ENCODE measurements at regions not wholly inside any gene's neighbourhood (a gene's known extent, or its start where the extent isn't known, plus 50 kb on each side); places are given as distances from the start of the nearest gene placed in this dataset.

DNA sequence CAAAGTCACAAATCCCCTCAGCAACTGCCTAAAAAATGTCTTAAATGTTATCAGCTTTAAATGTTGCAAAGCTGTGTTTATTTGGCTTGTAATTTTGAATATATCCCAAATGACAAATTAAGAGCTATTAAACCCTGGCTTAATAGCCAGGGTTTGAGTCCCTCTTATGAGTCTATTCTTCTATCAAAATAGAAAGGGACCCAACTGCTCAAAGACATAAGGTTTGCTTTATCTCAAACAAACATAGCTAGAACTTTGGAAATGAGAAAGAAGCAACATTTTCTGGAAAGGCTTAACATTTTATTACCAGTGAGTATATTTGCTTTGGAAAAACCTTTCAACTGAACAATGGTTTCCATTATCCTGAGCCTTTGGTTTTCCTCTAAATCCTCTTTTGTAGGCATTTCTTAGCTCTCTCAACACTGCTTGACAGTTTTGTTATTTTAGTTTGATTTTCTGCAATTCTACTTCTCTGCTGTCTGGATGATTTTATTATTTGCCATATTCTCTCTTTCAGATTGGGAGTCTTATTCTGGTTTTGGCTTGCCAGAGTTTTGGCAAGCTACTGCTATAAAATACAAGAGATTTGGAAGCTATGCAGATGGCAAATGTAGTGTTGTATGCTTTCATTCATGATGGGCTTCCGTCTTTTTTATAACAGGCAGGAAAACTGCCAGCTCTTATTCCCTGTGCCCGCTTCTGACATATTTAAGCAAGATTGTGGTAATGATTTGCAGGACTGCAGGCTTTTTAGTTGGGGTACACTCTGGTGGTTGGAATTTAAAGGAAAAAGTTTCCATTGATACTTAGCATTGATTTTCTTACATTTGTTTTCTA lies 734.9 kb downstream of the DTWD2 start:
- no peaks in the 10 kb centered on the region for H3K36me3 ChIP-seq (ENCODE audit: control insufficient read depth, low read depth, low read length)
- no peaks in the 10 kb centered on the region for H3K27me3 ChIP-seq (ENCODE audit: control insufficient read depth, insufficient read depth, low read length)
- H3K9me3 ChIP-seq (ENCODE audit: control insufficient read depth, low read depth, low read length), result no peaks in the 10 kb centered on the region
- H3K27ac ChIP-seq (ENCODE audit: low read length), result no peak overlapping the region
- no peak overlapping the region for H3K9ac ChIP-seq (ENCODE audit: low read length)
- no peaks in the 10 kb centered on the region for H3K4me1 ChIP-seq (ENCODE audit: control insufficient read depth, low read depth, low read length)
- no peak overlapping the region for H3K4me3 ChIP-seq (ENCODE audit: low read length)

DNA sequence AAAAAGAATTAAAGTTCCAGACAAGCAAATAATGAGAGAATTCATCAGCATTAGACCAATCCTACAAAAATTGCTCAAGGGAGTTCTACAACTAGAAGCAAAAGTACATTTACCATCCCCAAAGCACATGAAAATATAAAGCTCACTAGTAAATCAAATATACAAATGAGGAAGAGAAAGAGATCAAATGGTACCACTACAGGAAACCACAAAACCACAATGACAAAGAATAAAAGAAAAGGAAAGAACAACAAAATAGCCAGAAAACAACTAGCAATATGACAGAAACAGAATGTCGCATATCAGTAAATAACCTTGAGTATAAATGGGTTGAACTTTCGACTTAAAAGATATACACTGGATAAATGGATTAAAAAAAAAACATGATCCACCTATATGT lies 739.0 kb downstream of the DTWD2 start:
- no peak overlapping the region for H3K9ac ChIP-seq (ENCODE audit: low read length)
- H3K4me1 ChIP-seq (ENCODE audit: control insufficient read depth, low read depth, low read length), result no peaks in the 10 kb centered on the region
- H3K27ac ChIP-seq (ENCODE audit: low read length), result no peak overlapping the region
- H3K27me3 ChIP-seq (ENCODE audit: control insufficient read depth, insufficient read depth, low read length), result no peaks in the 10 kb centered on the region
- no peak overlapping the region for H3K4me3 ChIP-seq (ENCODE audit: low read length)
- H3K9me3 ChIP-seq (ENCODE audit: control insufficient read depth, low read depth, low read length), result no peaks in the 10 kb centered on the region
- no peaks in the 10 kb centered on the region for H3K36me3 ChIP-seq (ENCODE audit: control insufficient read depth, low read depth, low read length)

DNA sequence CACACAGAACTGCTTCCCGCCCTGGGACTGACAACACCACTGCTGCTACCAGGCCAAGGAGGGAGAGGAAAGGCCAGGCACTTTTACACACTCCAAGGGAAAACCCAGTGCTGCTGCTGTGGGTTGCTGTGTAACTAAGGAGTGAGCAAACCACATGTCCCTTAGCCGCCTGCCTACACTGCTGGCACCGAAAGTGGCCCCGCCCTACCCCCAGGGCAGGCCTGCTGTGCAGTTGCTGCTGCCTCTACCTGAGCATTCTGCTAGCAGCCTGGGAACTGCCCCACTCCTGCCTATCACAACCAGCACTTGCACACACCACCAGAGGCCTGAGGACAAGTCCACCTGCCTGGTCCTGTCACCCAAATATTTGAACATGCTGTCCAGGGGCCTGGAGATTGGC lies 740.9 kb downstream of the DTWD2 start:
- Histone ChIP-seq H3K27ac (ENCODE audit: low read length) (no peak overlapping the region), H3K27me3 (ENCODE audit: control insufficient read depth, insufficient read depth, low read length) (no peaks in the 10 kb centered on the region), H3K9me3 (ENCODE audit: control insufficient read depth, low read depth, low read length) (no peaks in the 10 kb centered on the region), H3K9ac (ENCODE audit: low read length) (no peak overlapping the region), H3K4me3 (ENCODE audit: low read length) (no peak overlapping the region), H3K36me3 (ENCODE audit: control insufficient read depth, low read depth, low read length) (no peaks in the 10 kb centered on the region), H3K4me1 (ENCODE audit: control insufficient read depth, low read depth, low read length) (no peaks in the 10 kb centered on the region)

DNA sequence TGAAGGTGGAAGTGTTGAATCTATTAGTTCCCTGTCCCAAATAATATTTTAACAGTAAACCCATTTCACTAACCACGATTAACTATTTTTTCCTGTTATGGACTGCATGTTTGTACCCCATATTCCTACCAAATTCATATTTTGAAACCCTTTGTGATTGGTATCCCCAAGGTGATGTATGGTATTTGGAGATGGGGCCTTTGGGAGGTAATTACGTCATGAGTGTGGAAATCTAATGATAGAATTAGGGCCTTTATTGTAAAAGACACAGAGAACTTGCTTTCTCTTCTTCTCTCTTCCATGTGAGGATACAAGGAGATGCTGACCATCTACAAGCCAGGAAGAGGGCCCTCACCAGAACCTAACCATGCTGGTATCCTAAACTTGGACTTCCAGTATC lies 744.7 kb downstream of the DTWD2 start:
- Histone ChIP-seq H3K4me3 (ENCODE audit: low read length) (no peak overlapping the region), H3K9ac (ENCODE audit: low read length) (no peak overlapping the region), H3K36me3 (ENCODE audit: control insufficient read depth, low read depth, low read length) (no peaks in the 10 kb centered on the region), H3K4me1 (ENCODE audit: control insufficient read depth, low read depth, low read length) (no peaks in the 10 kb centered on the region), H3K9me3 (ENCODE audit: control insufficient read depth, low read depth, low read length) (no peaks in the 10 kb centered on the region), H3K27ac (ENCODE audit: low read length) (no peak overlapping the region), H3K27me3 (ENCODE audit: control insufficient read depth, insufficient read depth, low read length) (no peaks in the 10 kb centered on the region)

DNA sequence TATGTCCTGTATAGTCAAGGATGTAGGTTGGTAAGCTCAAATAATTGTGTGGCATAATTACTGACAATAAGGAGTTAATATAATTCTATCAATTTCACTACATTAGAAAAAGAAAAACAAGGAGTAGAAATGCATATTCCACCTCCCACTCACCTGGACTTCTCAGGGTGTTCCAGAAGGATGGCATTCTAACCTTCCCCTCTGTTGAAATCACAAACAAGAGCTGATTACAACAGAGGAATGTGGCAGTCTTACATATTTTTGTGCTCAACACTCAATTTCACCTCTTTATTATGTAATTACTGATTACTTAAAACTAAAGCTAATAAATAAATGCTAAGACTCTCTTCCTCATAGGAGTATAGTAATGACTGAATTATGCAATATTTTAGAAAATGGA lies 745.3 kb downstream of the DTWD2 start:
- no peaks in the 10 kb centered on the region for H3K9me3 ChIP-seq (ENCODE audit: control insufficient read depth, low read depth, low read length)
- H3K4me1 ChIP-seq (ENCODE audit: control insufficient read depth, low read depth, low read length), result no peaks in the 10 kb centered on the region
- H3K27me3 ChIP-seq (ENCODE audit: control insufficient read depth, insufficient read depth, low read length), result no peaks in the 10 kb centered on the region
- H3K9ac ChIP-seq (ENCODE audit: low read length), result no peak overlapping the region
- no peak overlapping the region for H3K4me3 ChIP-seq (ENCODE audit: low read length)
- H3K36me3 ChIP-seq (ENCODE audit: control insufficient read depth, low read depth, low read length), result no peaks in the 10 kb centered on the region
- H3K27ac ChIP-seq (ENCODE audit: low read length), result no peak overlapping the region

DNA sequence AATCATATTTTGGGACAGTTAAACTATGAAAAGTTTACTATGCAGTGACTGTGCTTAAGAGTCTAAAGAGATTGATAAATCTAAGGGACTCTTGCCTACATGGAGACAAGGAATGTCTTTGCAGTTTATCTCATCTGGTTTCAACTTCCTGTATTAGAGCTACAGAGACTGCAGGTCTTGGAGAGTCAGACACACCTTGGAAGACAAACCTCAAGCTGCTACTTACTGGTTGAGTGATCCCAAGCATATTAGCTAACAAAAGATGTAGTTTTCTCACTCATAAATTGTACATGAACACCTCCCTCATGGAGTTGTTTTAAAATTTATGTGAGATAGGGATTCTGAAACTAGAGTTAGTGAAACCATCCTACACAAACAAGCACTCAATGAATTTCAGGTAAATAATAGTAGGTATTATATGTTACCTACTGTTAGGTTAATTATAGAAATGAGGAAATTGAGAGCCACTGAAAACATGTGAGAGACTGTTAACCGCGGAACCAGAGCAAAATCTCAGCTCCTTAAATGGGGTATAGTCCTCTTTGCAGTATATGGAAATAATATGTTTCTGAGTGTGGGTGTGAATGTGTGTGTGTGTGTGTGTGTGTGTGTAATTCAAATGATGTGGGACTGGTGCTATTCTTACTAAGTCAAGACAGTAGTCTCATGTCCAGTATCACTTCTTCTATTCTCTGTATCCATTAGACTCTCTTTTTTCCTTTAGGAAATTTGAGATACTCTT lies 752.1 kb downstream of the DTWD2 start:
- H3K4me1 ChIP-seq (ENCODE audit: control insufficient read depth, low read depth, low read length), result no peaks in the 10 kb centered on the region
- H3K9me3 ChIP-seq (ENCODE audit: control insufficient read depth, low read depth, low read length), result no peaks in the 10 kb centered on the region
- H3K9ac ChIP-seq (ENCODE audit: low read length), result no peak overlapping the region
- no peaks in the 10 kb centered on the region for H3K36me3 ChIP-seq (ENCODE audit: control insufficient read depth, low read depth, low read length)
- H3K27ac ChIP-seq (ENCODE audit: low read length), result no peak overlapping the region
- H3K4me3 ChIP-seq (ENCODE audit: low read length), result no peak overlapping the region
- no peaks in the 10 kb centered on the region for H3K27me3 ChIP-seq (ENCODE audit: control insufficient read depth, insufficient read depth, low read length)

DNA sequence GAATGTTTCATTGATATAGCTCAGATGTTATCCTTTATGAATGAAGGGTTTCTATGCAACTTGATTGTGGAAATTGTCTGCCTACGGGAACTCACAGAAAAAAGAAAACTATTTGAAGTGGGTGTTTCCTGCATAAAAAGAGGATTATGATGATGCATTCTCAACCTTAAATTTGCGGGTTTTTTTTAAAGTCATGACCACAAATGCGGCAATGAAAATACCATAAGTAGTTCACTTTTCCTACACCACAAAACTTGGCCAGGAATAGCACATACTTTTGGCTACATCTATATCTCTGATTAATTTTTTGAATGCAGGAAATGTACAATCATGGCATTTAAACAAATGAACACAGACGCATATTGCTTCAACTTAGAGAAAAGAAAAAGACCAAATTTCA lies 754.7 kb downstream of the DTWD2 start:
- Histone ChIP-seq H3K27me3 (ENCODE audit: control insufficient read depth, insufficient read depth, low read length) (no peaks in the 10 kb centered on the region), H3K9ac (ENCODE audit: low read length) (no peak overlapping the region), H3K9me3 (ENCODE audit: control insufficient read depth, low read depth, low read length) (no peaks in the 10 kb centered on the region), H3K4me1 (ENCODE audit: control insufficient read depth, low read depth, low read length) (no peaks in the 10 kb centered on the region), H3K27ac (ENCODE audit: low read length) (no peak overlapping the region), H3K4me3 (ENCODE audit: low read length) (no peak overlapping the region), H3K36me3 (ENCODE audit: control insufficient read depth, low read depth, low read length) (no peaks in the 10 kb centered on the region)

DNA sequence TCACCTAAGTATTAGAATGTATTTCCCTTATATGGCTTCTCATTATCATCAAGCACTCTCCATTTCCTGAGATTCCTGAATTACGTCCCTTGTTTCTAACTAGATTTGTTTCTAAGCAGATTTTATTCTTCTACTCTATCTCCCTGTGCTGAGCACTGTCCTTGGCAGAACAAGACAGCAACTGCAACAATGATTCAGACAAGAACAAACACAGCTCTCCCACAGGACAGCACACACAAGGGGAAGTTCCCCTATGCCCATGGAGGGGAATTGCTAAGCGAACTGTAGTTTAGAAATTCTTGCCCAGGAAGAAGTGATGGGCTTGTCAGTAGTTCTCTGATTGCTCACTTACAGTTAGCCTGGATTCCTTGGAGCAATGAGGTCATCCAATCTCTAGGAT lies 759.9 kb downstream of the DTWD2 start:
- H3K27me3 ChIP-seq (ENCODE audit: control insufficient read depth, insufficient read depth, low read length), result no peaks in the 10 kb centered on the region

DNA sequence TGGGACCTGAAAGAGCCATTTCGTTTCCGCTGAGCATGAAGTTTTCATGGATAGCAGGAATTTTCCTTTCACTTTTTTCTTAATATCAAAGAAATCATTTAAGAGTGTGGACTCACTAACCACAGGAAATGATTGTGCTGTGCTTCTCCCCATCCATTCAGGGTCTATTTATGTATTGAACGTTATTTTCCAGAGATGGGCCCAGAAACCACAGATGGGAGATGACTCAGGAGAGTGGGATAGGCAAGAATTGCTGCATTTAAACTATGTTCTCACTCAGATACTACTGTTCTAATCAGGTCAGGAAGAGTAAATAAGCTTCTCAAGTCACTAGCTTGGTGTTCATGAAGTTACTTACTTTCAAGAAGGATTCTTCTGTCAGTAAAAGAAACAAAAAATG lies 763.8 kb downstream of the DTWD2 start:
- Histone ChIP-seq H3K4me1 (ENCODE audit: control insufficient read depth, low read depth, low read length) (no peaks in the 10 kb centered on the region), H3K9me3 (ENCODE audit: control insufficient read depth, low read depth, low read length) (no peaks in the 10 kb centered on the region), H3K27me3 (ENCODE audit: control insufficient read depth, insufficient read depth, low read length) (no peaks in the 10 kb centered on the region), H3K9ac (ENCODE audit: low read length) (no peak overlapping the region), H3K36me3 (ENCODE audit: control insufficient read depth, low read depth, low read length) (no peaks in the 10 kb centered on the region), H3K27ac (ENCODE audit: low read length) (no peak overlapping the region), H3K4me3 (ENCODE audit: low read length) (no peak overlapping the region)

More for the DNA sequence above, 759.9 kb downstream of the DTWD2 start:
- H3K27ac ChIP-seq (ENCODE audit: low read length), result no peak overlapping the region
- no peak overlapping the region for H3K9ac ChIP-seq (ENCODE audit: low read length)
- H3K4me1 ChIP-seq (ENCODE audit: control insufficient read depth, low read depth, low read length), result no peaks in the 10 kb centered on the region
- no peak overlapping the region for H3K4me3 ChIP-seq (ENCODE audit: low read length)
- H3K36me3 ChIP-seq (ENCODE audit: control insufficient read depth, low read depth, low read length), result no peaks in the 10 kb centered on the region
- no peaks in the 10 kb centered on the region for H3K9me3 ChIP-seq (ENCODE audit: control insufficient read depth, low read depth, low read length)

DNA sequence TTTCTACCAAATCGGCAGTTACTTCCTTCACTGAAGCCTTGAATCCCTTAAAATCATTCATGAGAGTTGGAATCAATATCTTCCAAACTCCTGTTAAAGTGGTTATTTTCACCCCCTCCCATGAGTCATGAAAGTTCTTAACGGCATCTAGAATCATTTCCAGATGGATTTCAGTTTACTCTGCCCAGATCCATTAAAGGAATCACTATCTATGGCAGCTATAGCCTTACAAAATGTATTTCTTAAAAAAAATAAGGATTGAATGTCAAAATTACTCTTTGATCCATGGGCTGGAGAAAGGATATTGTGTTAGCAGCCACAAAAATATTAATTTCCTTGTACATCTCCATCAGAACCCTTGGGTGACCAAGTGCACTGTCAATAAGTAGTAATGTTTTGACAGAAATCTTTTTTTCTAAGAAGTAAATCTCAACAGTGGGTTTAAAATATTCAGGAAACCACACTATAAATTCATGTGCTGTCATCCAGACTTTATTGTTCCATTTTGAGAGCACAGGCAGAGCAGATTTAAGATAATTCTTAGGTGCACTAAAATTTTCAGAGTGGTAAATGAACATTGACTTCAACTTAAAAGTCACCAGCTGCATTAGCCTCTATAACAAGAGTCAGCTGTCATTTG lies 767.7 kb downstream of the DTWD2 start:
- Histone ChIP-seq H3K27ac (ENCODE audit: low read length) (no peak overlapping the region), H3K27me3 (ENCODE audit: control insufficient read depth, insufficient read depth, low read length) (no peaks in the 10 kb centered on the region), H3K4me3 (ENCODE audit: low read length) (no peak overlapping the region), H3K4me1 (ENCODE audit: control insufficient read depth, low read depth, low read length) (no peaks in the 10 kb centered on the region), H3K36me3 (ENCODE audit: control insufficient read depth, low read depth, low read length) (no peaks in the 10 kb centered on the region), H3K9me3 (ENCODE audit: control insufficient read depth, low read depth, low read length) (no peaks in the 10 kb centered on the region), H3K9ac (ENCODE audit: low read length) (no peak overlapping the region)

DNA sequence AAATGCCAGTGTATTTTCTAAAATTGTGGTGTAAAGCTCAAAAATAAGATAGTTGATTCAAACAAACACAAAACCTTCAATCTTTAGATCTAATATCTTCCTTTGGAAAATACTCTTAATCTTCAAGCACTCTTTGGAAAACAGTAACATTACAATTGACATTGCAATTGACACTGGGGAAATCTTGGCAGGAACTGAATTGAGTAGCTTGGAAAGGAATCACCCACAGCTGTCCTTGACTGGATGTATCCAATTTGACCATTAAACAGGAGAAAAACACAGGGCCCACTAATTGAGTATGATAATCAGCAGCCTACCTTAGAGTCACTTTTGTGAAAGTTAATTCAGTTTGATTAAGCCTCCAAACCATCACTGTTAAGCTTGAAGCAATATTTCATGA lies 776.7 kb downstream of the DTWD2 start:
- Histone ChIP-seq H3K27me3 (ENCODE audit: control insufficient read depth, insufficient read depth, low read length) (no peaks in the 10 kb centered on the region), H3K9ac (ENCODE audit: low read length) (no peak overlapping the region), H3K27ac (ENCODE audit: low read length) (no peak overlapping the region), H3K4me3 (ENCODE audit: low read length) (no peak overlapping the region), H3K4me1 (ENCODE audit: control insufficient read depth, low read depth, low read length) (no peaks in the 10 kb centered on the region), H3K36me3 (ENCODE audit: control insufficient read depth, low read depth, low read length) (no peaks in the 10 kb centered on the region), H3K9me3 (ENCODE audit: control insufficient read depth, low read depth, low read length) (peaks cover 8% of the 10 kb centered on the region)
